B cell (primary cell): ENCODE measurements at regions not wholly inside any gene's neighbourhood (a gene's known extent, or its start where the extent isn't known, plus 50 kb on each side); places are given as distances from the start of the nearest gene placed in this dataset.

ENCODE experiments used
- ATAC-seq: fragments of 200-7000 bp; cut with Tn5 transposase; one replicate; pipeline ENCODE4 v1.10.0; 2021; ENCODE audit warnings: low read depth, mild to moderate bottlenecking, moderate number of reproducible peaks, moderate library complexity
- CTCF ChIA-PET: fragments of 350-600 bp; sonication (Branson Sonifier 250); formaldehyde crosslinking; loops from one replicate; lab custom pipeline; 2021; ENCODE audit warnings: antibody characterized with exemption, inconsistent platforms; lab: Charles Lee
- POLR2A ChIA-PET: fragments of 350-600 bp; sonication (Branson Sonifier 250); formaldehyde crosslinking; loops from one replicate; lab custom pipeline; 2021; ENCODE audit warnings: antibody characterized with exemption; lab: Charles Lee
- DNase-seq: peaks from one replicate; pipeline ENCODE4 v3.0.0; 2013
- H2AFZ ChIP-seq: 2 replicates; pipeline ENCODE4 v1.6.1; 2012; ENCODE audit warnings: mild to moderate bottlenecking, low read depth, low read length; ENCODE audit not compliant: insufficient read depth, poor library complexity, severe bottlenecking
- H3K27ac ChIP-seq, 2 donors: 1 replicate in 1 of 2; 2 replicates in 1 of 2; pipeline ENCODE4 v1.5.1; 2012 to 2013; ENCODE audit warnings: low read length in 2 of 2, mild to moderate bottlenecking in 2 of 2, moderate library complexity in 1 of 2
- H3K27me3 ChIP-seq, 4 experiments: fragments of 200-600 bp in 1 of 4; sonication (generic) in 1 of 4; replicated peaks in 1 of 4; 1 replicate in 2 of 4; 2 replicates in 2 of 4; pipeline versions ENCODE4 v1.6.1 to v1.7.0; 2013 to 2016; ENCODE audit warnings: low read length in 3 of 4, mild to moderate bottlenecking in 2 of 4, mixed read lengths in 1 of 4, moderate library complexity in 1 of 4; ENCODE audit not compliant: insufficient read depth in 4 of 4, control insufficient read depth in 3 of 4; ENCODE audit errors: control extremely low read depth in 1 of 4
- H3K36me3 ChIP-seq, 2 experiments: replicated peaks in 1 of 2; 1 replicate in 1 of 2; 2 replicates in 1 of 2; pipeline versions ENCODE4 v1.6.1 to v1.7.1; 2013; ENCODE audit warnings: low read length in 1 of 2; ENCODE audit not compliant: insufficient read depth in 2 of 2, control insufficient read depth in 1 of 2; ENCODE audit errors: control extremely low read depth in 1 of 2, extremely low read depth in 1 of 2
- H3K4me1 ChIP-seq, 2 donors: fragments of 200-600 bp in 1 of 2; sonication (generic) in 1 of 2; 1 replicate in 1 of 2; 2 replicates in 1 of 2; pipeline versions ENCODE4 v1.5.1 to v1.6.1; 2013 to 2017; ENCODE audit warnings: low read length in 2 of 2; ENCODE audit not compliant: control insufficient read depth in 2 of 2, insufficient read depth in 2 of 2
- H3K4me2 ChIP-seq: replicated peaks from 2 replicates; pipeline ENCODE3; 2012; ENCODE audit warnings: mild to moderate bottlenecking, low read depth, low read length; ENCODE audit not compliant: poor library complexity, severe bottlenecking
- H3K4me3 ChIP-seq, 5 experiments: fragments of 200-600 bp in 1 of 5; sonication (generic) in 1 of 5; 1 replicate in 3 of 5; 2 replicates in 2 of 5; pipeline versions ENCODE4 v1.5.1 to v1.7.0; 2011 to 2016; ENCODE audit warnings: low read length in 4 of 5, mild to moderate bottlenecking in 4 of 5, low read depth in 2 of 5, control low read depth in 1 of 5, moderate library complexity in 1 of 5; ENCODE audit not compliant: insufficient read depth in 1 of 5; ENCODE audit errors: control extremely low read depth in 1 of 5, extremely low read depth in 1 of 5
- H3K79me2 ChIP-seq: fragments of 200-600 bp; sonication (generic); one replicate; pipeline ENCODE4 v1.6.0; 2016; ENCODE audit warnings: low read length; ENCODE audit not compliant: control insufficient read depth, insufficient read depth
- H3K9ac ChIP-seq: fragments of 200-600 bp; sonication (generic); 2 replicates; pipeline ENCODE4 v1.6.1; 2017; ENCODE audit warnings: mild to moderate bottlenecking, low read length, moderate library complexity
- H3K9me3 ChIP-seq, 3 donors: one replicate each; pipeline versions ENCODE4 v1.6.1 to v1.7.1; 2013; ENCODE audit warnings: low read length in 2 of 3; ENCODE audit not compliant: control insufficient read depth in 2 of 3, insufficient read depth in 1 of 3; ENCODE audit errors: control extremely low read depth in 1 of 3
- H4K20me1 ChIP-seq: 2 replicates; pipeline ENCODE4 v1.6.0; 2012; ENCODE audit warnings: mild to moderate bottlenecking, low read length; ENCODE audit not compliant: insufficient read depth, control insufficient read depth, poor library complexity, severe bottlenecking
- H3K27ac Mint-ChIP-seq: one replicate; pipeline ENCODE4 v1.8.0; 2021; ENCODE audit warnings: mixed read lengths
- H3K27me3 Mint-ChIP-seq: one replicate; pipeline ENCODE4 v1.8.0; 2021; ENCODE audit warnings: mixed read lengths
- H3K4me1 Mint-ChIP-seq: one replicate; pipeline ENCODE4 v1.8.0; 2021; ENCODE audit warnings: mixed read lengths
- H3K4me3 Mint-ChIP-seq: one replicate; pipeline ENCODE4 v1.8.0; 2021; ENCODE audit warnings: mixed read lengths
- H3K9me3 Mint-ChIP-seq: one replicate; pipeline ENCODE4 v1.8.0; 2022; ENCODE audit warnings: mixed read lengths; ENCODE audit not compliant: insufficient read depth
- CTCF ChIP-seq: fragments of 200-600 bp; IDR thresholded peaks from one replicate; pipeline ENCODE4 v1.8.0; 2022; ENCODE audit warnings: antibody characterized with exemption, mild to moderate bottlenecking
- EZH2 ChIP-seq: IDR thresholded peaks from 2 replicates; pipeline ENCODE4 v1.6.1; 2012; ENCODE audit warnings: borderline replicate concordance, low read depth, mild to moderate bottlenecking, moderate library complexity, low read length; ENCODE audit not compliant: insufficient read depth, poor library complexity, severe bottlenecking
- WGBS: methylation state at CpG from one replicate; pipeline ENCODE4 v1.1.5; 2013; ENCODE audit warnings: missing lambda C conversion rate; ENCODE audit not compliant: insufficient coverage; 5-methylcytosine and 5-hydroxymethylcytosine counted together
- intact Hi-C: fragments of 100-400 bp; cut with micrococcal nuclease; formaldehyde crosslinking; loops from one replicate; pipeline ENCODE4 v1.10.0; 2022

DNA sequence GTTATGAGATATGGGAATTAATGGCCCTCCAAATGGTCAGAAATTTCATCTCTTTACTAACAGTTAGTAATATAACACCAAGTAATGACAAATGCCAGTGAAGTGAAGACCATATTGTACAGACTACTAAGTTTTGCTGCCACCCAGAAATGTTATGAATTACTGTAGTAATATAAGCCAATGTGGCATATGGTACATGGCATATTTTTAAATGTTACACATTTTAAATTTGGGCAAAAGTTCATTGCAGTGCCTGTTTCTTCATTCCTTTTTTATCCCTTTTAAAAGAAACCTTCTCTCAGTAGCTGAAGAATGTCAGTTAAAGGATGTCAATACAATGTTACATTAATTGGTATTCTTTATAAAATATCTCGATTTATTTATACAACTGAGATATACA lies 626.5 kb upstream of the SLC8A1 start:
- H3K4me1 ChIP-seq: no peaks in the 10 kb centered on the region
- H3K9me3 Mint-ChIP-seq: peaks cover 2% of the 10 kb centered on the region
- no peaks in the 10 kb centered on the region for H3K79me2 ChIP-seq
- no peaks in the 10 kb centered on the region for H3K4me1 Mint-ChIP-seq
- no peak overlapping the region for H3K27ac ChIP-seq
- POLR2A ChIA-PET: no interaction called here
- WGBS: no CpG with 5 or more reads among the region's 1 CpG
- CTCF ChIA-PET: no interaction called here
- TF ChIP-seq CTCF: no peak
- no peak overlapping the region for H3K27ac Mint-ChIP-seq
- H3K27me3 ChIP-seq: no peaks in the 10 kb centered on the region
- no peak for DNase-seq
- H3K27me3 Mint-ChIP-seq: no peaks in the 10 kb centered on the region
- H3K9me3 ChIP-seq: no peaks in the 10 kb centered on the region
- H4K20me1 ChIP-seq: no peaks in the 10 kb centered on the region
- no peak overlapping the region for H2AFZ ChIP-seq
- no peak overlapping the region for H3K4me3 Mint-ChIP-seq
- no peaks in the 10 kb centered on the region for H3K36me3 ChIP-seq
- ATAC-seq: no peak
- no peak overlapping the region for H3K4me2 ChIP-seq
- no peak overlapping the region for H3K9ac ChIP-seq
- no peak overlapping the region for H3K4me3 ChIP-seq
- intact Hi-C loops: no loop called here

GRCh38 chr2:41079011-41079410 lies 627.1 kb upstream of the SLC8A1 start:
- H3K9me3 Mint-ChIP-seq: peaks cover 3% of the 10 kb centered on the region
- no peak for TF ChIP-seq EZH2
- TF ChIP-seq CTCF: no peak
- POLR2A ChIA-PET: no interaction called here

More at GRCh38 chr2:41079011-41079410, 627.1 kb upstream of the SLC8A1 start:
- Histone ChIP-seq H3K4me3 (no peak overlapping the region), H3K27me3 (no peaks in the 10 kb centered on the region), H3K27ac (no peak overlapping the region), H3K9ac (no peak overlapping the region), H3K9me3 (no peaks in the 10 kb centered on the region), H4K20me1 (no peaks in the 10 kb centered on the region), H2AFZ (no peak overlapping the region), H3K79me2 (no peaks in the 10 kb centered on the region), H3K36me3 (no peaks in the 10 kb centered on the region), H3K4me1 (no peaks in the 10 kb centered on the region), H3K4me2 (no peak overlapping the region)
- H3K27ac Mint-ChIP-seq: no peak overlapping the region
- no CpG with 5 or more reads among the region's 1 CpG for WGBS
- no peaks in the 10 kb centered on the region for H3K4me1 Mint-ChIP-seq
- no peak overlapping the region for H3K4me3 Mint-ChIP-seq
- ATAC-seq: no peak
- CTCF ChIA-PET: no interaction called here
- intact Hi-C loops: no loop called here
- H3K27me3 Mint-ChIP-seq: no peaks in the 10 kb centered on the region
- no peak for DNase-seq
